IPS-15b (cell line): ENCODE measurements at regions not wholly inside any gene's neighbourhood (a gene's known extent, or its start where the extent isn't known, plus 50 kb on each side); places are given as distances from the start of the nearest gene placed in this dataset.
"Not testable (repeated sequence)": the region's sequence is repeated elsewhere in the genome, so short reads cannot be mapped to it uniquely, and the experiment has no call there.

Source experiments
- H3K27me3 ChIP-seq: one replicate; pipeline ENCODE4 v1.6.1; 2013; ENCODE audit warnings: low read length; ENCODE audit not compliant: control insufficient read depth, insufficient read depth
- H3K36me3 ChIP-seq: one replicate; pipeline ENCODE4 v1.6.1; 2013; ENCODE audit warnings: low read length; ENCODE audit not compliant: control insufficient read depth, insufficient read depth
- H3K4me1 ChIP-seq: one replicate; pipeline ENCODE4 v1.6.1; 2013; ENCODE audit warnings: mild to moderate bottlenecking, low read length; ENCODE audit not compliant: control insufficient read depth, insufficient read depth
- H3K4me3 ChIP-seq: one replicate; pipeline ENCODE4 v1.5.1; 2013; ENCODE audit warnings: low read depth, low read length
- H3K9ac ChIP-seq: one replicate; pipeline ENCODE4 v1.6.1; 2013; ENCODE audit warnings: low read depth, mild to moderate bottlenecking, low read length
- H3K9me3 ChIP-seq: one replicate; pipeline ENCODE4 v1.6.1; 2013; ENCODE audit warnings: mild to moderate bottlenecking, low read length; ENCODE audit not compliant: control insufficient read depth, insufficient read depth

DNA sequence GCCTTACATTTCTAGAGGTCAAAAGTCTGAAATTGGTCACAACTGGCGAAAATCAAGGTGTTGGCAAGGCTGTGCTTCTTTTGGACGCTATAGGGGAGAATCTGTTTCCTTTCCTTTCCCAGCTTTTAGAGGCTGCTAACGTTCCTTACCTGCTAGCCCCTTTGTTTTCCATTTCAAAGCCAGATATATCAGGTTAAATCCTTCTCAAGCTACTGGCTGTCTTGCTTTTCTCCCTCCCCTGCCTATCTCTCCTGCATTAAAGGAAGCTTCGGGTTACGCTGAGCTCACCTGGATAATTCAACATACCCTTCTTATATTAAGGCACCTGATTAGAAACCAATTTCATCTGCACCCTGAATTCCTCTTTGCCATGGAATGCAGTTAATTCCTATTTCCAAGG, 1569.7 kb upstream of the SLC10A2 start:
- Histone ChIP-seq H3K27me3 (no peaks in the 10 kb centered on the region), H3K9ac (no peak overlapping the region), H3K4me3 (no peak overlapping the region)

DNA sequence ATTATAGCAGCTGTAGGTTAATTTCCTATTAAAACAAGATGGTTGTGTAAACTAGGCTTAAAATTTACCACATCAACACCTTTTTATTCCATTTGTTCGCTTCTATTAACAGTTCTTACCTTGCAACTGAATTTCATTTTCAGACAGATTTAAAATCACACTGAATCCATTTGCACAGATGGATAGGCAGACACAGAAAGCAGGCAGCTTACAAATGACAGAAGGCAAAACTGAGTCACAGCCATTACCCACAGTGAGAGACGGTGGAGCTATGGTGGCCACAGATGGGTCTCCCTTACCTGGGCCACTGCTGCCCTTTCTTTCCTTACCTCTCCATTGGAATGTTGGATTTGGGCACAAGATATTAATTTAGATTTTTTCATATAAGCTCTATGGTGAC, 1567.8 kb upstream of the SLC10A2 start:
- no peaks in the 10 kb centered on the region for H3K36me3 ChIP-seq
- H3K9ac ChIP-seq: no peak overlapping the region
- H3K9me3 ChIP-seq: no peaks in the 10 kb centered on the region
- no peaks in the 10 kb centered on the region for H3K27me3 ChIP-seq
- H3K4me3 ChIP-seq: no peak overlapping the region
- H3K4me1 ChIP-seq: peaks cover 3% of the 10 kb centered on the region

More for the DNA sequence above, 1569.7 kb upstream of the SLC10A2 start:
- Histone ChIP-seq H3K9me3 (no peaks in the 10 kb centered on the region), H3K4me1 (peaks cover 3% of the 10 kb centered on the region), H3K36me3 (no peaks in the 10 kb centered on the region)

DNA sequence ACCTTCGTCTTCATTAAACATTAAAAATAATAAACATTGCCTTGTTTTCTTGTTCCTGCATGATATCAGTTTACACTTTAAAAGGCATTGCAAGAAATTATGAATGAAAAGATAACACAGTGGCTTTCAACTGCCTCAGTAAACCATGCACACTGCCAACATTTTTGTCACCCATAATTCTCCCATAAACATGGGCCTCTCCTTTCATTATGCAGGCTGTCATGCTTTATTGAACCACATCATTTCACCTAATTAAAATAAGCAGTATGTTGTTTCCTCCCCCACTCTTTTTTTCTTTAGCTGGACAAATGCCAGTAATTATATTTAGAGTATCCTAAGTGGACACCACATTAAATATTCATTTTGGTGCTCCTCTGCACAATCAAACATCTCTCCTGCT, 1566.5 kb upstream of the SLC10A2 start:
- H3K4me3 ChIP-seq: no peak overlapping the region
- no peaks in the 10 kb centered on the region for H3K36me3 ChIP-seq
- H3K27me3 ChIP-seq: no peaks in the 10 kb centered on the region
- peaks cover 3% of the 10 kb centered on the region for H3K4me1 ChIP-seq
- no peaks in the 10 kb centered on the region for H3K9me3 ChIP-seq
- no peak overlapping the region for H3K9ac ChIP-seq

DNA sequence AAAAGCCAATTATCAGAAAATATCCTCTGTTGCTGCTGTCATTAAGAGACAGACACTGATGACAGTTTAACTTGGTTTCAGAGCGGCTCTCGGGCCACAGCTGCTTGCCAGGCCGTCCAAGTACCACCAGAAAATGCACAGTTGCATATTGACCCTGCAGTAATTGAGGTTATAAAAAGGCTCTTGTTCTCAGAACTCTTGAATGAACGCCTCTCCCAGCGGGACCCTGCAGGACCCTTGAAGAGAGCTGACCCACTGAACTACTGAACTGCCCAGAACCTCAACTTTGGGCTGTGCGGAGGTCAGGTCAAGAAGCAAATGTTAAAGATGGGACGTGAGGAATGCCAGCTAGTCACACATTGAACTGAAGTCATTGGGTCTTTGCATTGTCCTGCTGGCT, 1559.0 kb upstream of the SLC10A2 start:
- Histone ChIP-seq H3K36me3 (no peaks in the 10 kb centered on the region), H3K9ac (no peak overlapping the region), H3K4me3 (no peak overlapping the region), H3K27me3 (no peaks in the 10 kb centered on the region), H3K9me3 (no peaks in the 10 kb centered on the region), H3K4me1 (no peaks in the 10 kb centered on the region)

DNA sequence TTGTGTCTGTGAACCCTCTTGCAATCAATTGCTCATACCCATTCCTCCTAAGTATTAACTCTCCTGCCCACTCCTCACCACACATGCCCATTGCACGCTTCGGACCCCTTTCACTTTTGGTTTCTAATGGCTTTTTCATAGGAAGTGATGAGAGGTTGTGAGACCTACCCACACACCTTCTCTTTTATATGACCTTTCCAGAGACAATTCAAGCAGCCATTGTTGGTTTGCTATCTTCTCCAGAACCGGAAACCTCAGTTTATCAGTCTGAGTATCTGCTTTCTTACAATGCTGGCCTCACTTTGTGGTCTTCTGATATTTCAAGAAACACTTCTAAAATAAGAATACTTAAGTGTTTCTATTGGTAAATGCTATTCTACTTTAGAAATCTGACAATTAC, 1550.8 kb upstream of the SLC10A2 start:
- H3K36me3 ChIP-seq: no peaks in the 10 kb centered on the region
- no peaks in the 10 kb centered on the region for H3K4me1 ChIP-seq
- no peaks in the 10 kb centered on the region for H3K27me3 ChIP-seq
- peaks cover 7% of the 10 kb centered on the region for H3K9me3 ChIP-seq
- no peak overlapping the region for H3K4me3 ChIP-seq
- no peak overlapping the region for H3K9ac ChIP-seq

DNA sequence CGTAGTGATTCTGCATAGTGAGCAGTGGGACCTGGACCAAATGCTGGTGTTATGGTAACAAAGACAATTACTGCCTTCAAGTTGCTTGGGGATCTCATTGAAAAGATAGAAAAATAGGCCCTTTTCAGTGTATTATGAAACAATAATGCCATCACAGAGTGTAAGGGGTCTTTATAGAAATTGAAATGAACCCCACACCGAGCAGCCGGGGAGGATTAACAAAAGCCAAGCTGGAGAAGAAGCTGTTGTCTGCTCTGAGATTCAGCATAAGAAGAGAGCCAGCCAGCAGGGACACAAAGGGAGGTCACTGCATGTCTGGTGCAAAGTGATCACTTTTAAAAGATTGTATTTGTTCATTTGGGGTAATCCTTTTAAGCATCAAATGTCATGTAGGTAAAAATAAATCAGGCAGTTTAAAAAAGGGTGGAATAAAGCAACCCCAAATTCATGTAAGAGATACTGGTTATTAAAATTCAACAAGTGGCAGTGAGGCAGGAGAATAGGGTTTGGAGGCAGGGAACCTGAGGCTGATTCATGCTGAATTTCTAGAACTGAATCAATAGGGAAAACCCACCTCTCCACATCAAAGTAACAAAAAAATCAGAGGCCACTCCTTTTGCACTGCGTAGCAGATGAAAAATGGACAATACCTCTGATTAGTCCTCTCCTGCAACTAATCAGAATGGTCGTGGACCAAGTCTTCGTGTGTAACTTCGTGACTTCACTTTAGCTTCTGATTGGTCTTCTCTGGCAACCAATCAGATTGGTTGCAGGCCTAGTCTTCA, 1548.3 kb upstream of the SLC10A2 start:
- Histone ChIP-seq H3K9ac (no peak overlapping the region), H3K36me3 (no peaks in the 10 kb centered on the region), H3K9me3 (peaks cover 7% of the 10 kb centered on the region), H3K27me3 (no peaks in the 10 kb centered on the region), H3K4me1 (no peaks in the 10 kb centered on the region), H3K4me3 (no peak overlapping the region)

DNA sequence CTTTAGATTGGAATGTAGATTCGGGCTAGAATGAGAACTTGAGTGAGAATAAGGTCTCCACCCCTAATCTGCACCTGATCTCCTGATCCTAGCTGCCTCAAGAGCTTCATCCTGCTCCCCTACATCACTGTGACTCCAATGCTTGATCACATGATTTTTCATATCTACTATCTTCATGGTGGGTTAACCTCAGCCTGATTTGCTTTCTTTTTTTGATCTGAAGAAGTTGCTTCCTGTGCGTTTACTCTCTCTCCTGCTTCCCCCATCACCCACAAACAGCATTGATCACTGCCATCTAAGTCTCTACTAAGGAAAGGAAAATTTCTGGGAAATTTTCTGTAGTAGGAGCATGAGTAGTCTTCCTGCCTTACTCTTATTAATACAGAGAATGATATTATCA, 1542.1 kb upstream of the SLC10A2 start:
- H3K27me3 ChIP-seq: no peaks in the 10 kb centered on the region
- no peak overlapping the region for H3K9ac ChIP-seq
- no peaks in the 10 kb centered on the region for H3K36me3 ChIP-seq
- no peaks in the 10 kb centered on the region for H3K9me3 ChIP-seq
- H3K4me1 ChIP-seq: no peaks in the 10 kb centered on the region
- no peak overlapping the region for H3K4me3 ChIP-seq

DNA sequence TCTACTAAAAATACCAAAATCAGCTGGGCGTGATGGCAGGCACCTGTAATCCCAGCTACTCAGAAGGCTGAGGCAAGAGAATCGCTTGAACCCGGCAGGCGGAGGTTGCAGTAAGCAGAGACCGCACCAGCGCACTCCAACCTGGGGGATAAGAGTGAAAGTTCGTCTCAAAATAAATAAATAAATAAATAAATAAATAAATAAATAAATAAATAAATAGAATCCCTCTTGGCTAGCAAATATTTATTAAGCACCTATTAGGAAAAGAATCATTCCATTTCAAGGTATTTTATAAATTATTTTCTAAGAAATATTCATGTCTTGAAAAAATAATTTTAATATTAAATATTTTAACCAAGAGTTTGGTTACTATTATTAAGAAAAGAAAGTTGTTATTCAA, 1539.2 kb upstream of the SLC10A2 start:
- not testable (repeated sequence) for H3K9ac ChIP-seq, H3K4me1 ChIP-seq, H3K9me3 ChIP-seq, H3K27me3 ChIP-seq, H3K4me3 ChIP-seq, H3K36me3 ChIP-seq

DNA sequence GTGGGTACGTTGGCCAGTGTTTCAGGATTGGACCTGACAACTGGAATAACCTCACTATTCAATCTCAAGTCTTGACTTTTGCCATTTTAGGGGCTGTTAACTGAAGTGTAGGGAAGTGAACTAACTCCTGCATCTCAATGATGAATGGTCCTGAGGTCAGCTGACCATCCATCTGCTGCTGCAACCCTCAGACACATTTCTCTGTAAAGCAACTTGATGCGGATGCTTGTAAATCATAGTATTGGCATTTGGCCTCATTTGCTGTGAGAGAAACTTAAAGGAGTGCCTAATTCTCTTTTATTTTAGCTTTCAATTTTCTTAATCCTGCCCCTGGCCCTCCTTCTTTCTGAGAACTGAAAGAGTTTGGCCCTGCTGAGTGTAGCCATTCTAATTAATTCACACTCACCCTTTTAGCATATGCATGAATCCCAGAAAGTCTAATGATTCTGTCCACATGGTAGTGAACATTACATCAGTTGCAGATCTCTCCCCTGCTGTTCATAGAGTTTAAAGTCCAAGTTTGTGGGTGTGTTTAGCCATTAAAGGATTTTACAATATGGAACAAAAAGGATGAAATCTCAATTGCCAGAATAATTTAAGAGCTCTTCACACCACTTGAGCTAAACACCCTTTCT, 1531.4 kb upstream of the SLC10A2 start:
- Histone ChIP-seq H3K9ac (no peak overlapping the region), H3K27me3 (no peaks in the 10 kb centered on the region), H3K4me1 (no peaks in the 10 kb centered on the region), H3K9me3 (no peaks in the 10 kb centered on the region), H3K4me3 (no peak overlapping the region), H3K36me3 (no peaks in the 10 kb centered on the region)

DNA sequence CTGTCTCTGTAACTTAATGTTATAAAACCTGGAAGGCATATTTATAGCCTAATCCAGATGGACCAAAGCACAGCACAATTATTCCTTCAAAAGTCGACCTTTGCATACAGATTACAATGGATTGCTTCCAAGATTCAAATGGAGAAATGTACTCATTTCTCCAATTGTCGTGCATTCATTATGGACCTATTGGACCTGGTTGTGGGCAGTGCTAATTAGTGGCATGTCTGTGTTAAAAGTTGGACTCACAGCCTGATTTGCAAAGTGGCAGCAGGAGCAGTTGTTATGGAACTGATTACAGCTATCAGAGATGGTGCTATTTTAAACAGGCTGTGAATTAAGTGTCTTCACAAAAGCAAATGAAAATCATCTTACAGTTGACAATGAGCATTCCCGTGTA, 1529.3 kb upstream of the SLC10A2 start:
- no peaks in the 10 kb centered on the region for H3K4me1 ChIP-seq
- no peak overlapping the region for H3K9ac ChIP-seq
- H3K9me3 ChIP-seq: no peaks in the 10 kb centered on the region
- H3K4me3 ChIP-seq: no peak overlapping the region
- H3K36me3 ChIP-seq: no peaks in the 10 kb centered on the region
- H3K27me3 ChIP-seq: no peaks in the 10 kb centered on the region

DNA sequence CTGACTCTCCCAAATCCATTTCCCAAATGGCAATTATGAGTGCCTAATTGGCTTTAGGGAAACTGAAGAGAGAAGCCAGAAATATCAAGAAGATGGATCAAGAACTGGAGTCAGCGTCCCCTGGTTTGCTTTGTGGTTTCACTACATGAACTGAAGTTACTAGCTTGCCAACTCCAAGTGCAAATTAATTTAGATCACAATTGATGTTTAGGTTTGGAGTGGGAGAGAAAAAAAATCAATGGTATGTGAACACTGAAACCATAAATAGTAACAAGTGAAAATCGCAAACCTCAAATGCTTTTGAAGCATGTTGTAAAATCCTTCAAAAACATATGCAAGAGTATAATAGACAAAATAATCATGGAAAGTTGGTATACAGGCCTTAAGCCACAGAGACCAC, 1528.6 kb upstream of the SLC10A2 start:
- Histone ChIP-seq H3K9me3 (no peaks in the 10 kb centered on the region), H3K4me3 (no peak overlapping the region), H3K27me3 (no peaks in the 10 kb centered on the region), H3K36me3 (no peaks in the 10 kb centered on the region), H3K9ac (no peak overlapping the region), H3K4me1 (no peaks in the 10 kb centered on the region)

DNA sequence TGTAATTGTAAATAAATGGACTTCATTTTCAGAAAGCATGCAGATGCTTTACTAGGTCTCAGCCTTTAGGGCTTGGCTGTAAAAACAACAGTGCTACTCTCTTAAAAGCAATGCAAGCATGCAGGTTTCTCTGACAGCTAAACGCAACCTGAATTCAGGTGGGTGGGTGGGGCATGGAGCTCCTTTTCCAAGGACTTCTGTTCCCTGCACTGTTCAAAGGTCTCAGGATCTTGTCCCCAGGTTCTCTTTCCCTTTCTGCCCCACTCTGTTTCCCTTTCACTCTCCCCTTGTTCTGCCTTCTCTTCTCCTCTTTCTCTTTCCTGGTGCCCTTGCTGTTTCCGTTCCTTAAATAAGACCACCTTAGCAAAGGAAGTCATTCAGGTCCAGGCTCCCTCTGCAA, 1527.5 kb upstream of the SLC10A2 start:
- H3K9me3 ChIP-seq: no peaks in the 10 kb centered on the region
- no peaks in the 10 kb centered on the region for H3K4me1 ChIP-seq
- H3K4me3 ChIP-seq: no peak overlapping the region
- H3K27me3 ChIP-seq: no peaks in the 10 kb centered on the region
- H3K36me3 ChIP-seq: no peaks in the 10 kb centered on the region
- no peak overlapping the region for H3K9ac ChIP-seq
